ENCODE measurements at regions not wholly inside any gene's neighbourhood (a gene's known extent, or its start where the extent isn't known, plus 50 kb on each side); places are given as distances from the start of the nearest gene placed in this dataset.

DNA sequence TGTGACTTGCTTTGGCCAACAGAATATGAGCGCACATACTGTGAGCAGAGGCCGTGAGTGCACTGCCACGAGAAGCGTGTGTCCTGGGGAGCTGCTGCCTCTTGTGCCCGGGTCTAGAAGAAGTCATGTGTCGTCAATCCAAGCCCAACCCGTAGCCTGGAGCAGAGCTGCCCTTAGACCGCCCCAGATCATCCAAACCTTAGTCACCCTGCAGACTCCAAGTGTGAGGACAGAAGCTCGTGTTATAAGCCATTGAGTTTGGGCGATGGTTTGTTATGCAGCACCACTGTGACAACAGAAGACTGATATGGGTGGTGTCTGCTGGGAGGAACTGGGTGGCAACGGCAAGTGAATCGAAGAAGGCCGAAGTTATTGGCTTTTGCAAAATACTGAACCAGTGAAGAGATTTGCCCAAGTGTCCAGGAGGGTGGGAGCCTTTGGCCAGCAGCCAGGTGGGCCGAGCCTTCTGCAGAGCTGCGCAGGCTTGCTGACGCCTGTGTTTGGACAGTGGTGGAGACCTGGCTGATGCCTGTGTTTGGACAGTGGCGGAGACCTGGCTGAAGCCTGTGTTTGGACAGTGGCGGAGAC lies 101.3 kb upstream of the SULF2 start (continued):
- TF ChIP-seq ZNF607 (CRISPR knock-in tag; IDR thresholded peaks at IDR 0.05; ENCODE audit: borderline replicate concordance) (no peak), TEAD3 (CRISPR knock-in tag; optimal IDR thresholded peaks at IDR 0.05; ENCODE audit: borderline replicate concordance) (no peak), ZNF546 (CRISPR knock-in tag; conservative IDR thresholded peaks at IDR 0.05) (no peak), TBX2 (CRISPR knock-in tag; IDR thresholded peaks at IDR 0.05; ENCODE audit: borderline replicate concordance) (peak; percentile 22; the same call in 1 of the 2 replicates), RARG (CRISPR knock-in tag; IDR thresholded peaks at IDR 0.05; ENCODE audit: low read depth) (no peak), REPIN1 (CRISPR knock-in tag; IDR thresholded peaks at IDR 0.05; ENCODE audit: borderline replicate concordance, low read depth) (no peak), SIX4 (CRISPR knock-in tag; IDR thresholded peaks at IDR 0.05) (no peak), ZNF24 (IDR thresholded peaks at IDR 0.05) (no peak), PAX8 (CRISPR knock-in tag; IDR thresholded peaks at IDR 0.05; ENCODE audit: borderline replicate concordance) (no peak), KDM1A (CRISPR knock-in tag; IDR thresholded peaks at IDR 0.05) (no peak), MIER3 (CRISPR knock-in tag; IDR thresholded peaks at IDR 0.05; ENCODE audit: borderline replicate concordance) (no peak), MXD4 (CRISPR knock-in tag; IDR thresholded peaks at IDR 0.05) (no peak), ZNF556 (CRISPR knock-in tag; IDR thresholded peaks at IDR 0.05; ENCODE audit: borderline replicate concordance) (no peak), NFE2L1 (CRISPR knock-in tag; IDR thresholded peaks at IDR 0.05; ENCODE audit: borderline replicate concordance) (no peak), TBL1XR1 (IDR thresholded peaks at IDR 0.05; ENCODE audit: borderline replicate concordance, low read length, partially characterized antibody) (no peak), ATF7-NPFF (CRISPR knock-in tag; IDR thresholded peaks at IDR 0.05; ENCODE audit: low read depth) (peak; percentile 47; the same call in 1 of the 2 replicates), ZNF782 (CRISPR knock-in tag; IDR thresholded peaks at IDR 0.05; ENCODE audit: borderline replicate concordance) (no peak)
- TF ChIP-seq, protein P1, sequence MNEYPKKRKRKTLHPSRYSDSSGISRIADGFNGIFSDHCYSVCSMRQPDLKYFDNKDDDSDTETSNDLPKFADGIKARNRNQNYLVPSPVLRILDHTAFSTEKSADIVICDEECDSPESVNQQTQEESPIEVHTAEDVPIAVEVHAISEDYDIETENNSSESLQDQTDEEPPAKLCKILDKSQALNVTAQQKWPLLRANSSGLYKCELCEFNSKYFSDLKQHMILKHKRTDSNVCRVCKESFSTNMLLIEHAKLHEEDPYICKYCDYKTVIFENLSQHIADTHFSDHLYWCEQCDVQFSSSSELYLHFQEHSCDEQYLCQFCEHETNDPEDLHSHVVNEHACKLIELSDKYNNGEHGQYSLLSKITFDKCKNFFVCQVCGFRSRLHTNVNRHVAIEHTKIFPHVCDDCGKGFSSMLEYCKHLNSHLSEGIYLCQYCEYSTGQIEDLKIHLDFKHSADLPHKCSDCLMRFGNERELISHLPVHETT (CRISPR knock-in tag; conservative IDR thresholded peaks at IDR 0.05): no peak
- TF ChIP-seq, protein P2, sequence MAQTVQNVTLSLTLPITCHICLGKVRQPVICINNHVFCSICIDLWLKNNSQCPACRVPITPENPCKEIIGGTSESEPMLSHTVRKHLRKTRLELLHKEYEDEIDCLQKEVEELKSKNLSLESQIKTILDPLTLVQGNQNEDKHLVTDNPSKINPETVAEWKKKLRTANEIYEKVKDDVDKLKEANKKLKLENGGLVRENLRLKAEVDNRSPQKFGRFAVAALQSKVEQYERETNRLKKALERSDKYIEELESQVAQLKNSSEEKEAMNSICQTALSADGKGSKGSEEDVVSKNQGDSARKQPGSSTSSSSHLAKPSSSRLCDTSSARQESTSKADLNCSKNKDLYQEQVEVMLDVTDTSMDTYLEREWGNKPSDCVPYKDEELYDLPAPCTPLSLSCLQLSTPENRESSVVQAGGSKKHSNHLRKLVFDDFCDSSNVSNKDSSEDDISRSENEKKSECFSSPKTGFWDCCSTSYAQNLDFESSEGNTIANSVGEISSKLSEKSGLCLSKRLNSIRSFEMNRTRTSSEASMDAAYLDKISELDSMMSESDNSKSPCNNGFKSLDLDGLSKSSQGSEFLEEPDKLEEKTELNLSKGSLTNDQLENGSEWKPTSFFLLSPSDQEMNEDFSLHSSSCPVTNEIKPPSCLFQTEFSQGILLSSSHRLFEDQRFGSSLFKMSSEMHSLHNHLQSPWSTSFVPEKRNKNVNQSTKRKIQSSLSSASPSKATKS (CRISPR knock-in tag; IDR thresholded peaks at IDR 0.05): no peak
- TF ChIP-seq, protein P3, sequence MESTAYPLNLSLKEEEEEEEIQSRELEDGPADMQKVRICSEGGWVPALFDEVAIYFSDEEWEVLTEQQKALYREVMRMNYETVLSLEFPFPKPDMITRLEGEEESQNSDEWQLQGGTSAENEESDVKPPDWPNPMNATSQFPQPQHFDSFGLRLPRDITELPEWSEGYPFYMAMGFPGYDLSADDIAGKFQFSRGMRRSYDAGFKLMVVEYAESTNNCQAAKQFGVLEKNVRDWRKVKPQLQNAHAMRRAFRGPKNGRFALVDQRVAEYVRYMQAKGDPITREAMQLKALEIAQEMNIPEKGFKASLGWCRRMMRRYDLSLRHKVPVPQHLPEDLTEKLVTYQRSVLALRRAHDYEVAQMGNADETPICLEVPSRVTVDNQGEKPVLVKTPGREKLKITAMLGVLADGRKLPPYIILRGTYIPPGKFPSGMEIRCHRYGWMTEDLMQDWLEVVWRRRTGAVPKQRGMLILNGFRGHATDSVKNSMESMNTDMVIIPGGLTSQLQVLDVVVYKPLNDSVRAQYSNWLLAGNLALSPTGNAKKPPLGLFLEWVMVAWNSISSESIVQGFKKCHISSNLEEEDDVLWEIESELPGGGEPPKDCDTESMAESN (CRISPR knock-in tag; conservative IDR thresholded peaks at IDR 0.05): no peak
- TF ChIP-seq, protein P4, sequence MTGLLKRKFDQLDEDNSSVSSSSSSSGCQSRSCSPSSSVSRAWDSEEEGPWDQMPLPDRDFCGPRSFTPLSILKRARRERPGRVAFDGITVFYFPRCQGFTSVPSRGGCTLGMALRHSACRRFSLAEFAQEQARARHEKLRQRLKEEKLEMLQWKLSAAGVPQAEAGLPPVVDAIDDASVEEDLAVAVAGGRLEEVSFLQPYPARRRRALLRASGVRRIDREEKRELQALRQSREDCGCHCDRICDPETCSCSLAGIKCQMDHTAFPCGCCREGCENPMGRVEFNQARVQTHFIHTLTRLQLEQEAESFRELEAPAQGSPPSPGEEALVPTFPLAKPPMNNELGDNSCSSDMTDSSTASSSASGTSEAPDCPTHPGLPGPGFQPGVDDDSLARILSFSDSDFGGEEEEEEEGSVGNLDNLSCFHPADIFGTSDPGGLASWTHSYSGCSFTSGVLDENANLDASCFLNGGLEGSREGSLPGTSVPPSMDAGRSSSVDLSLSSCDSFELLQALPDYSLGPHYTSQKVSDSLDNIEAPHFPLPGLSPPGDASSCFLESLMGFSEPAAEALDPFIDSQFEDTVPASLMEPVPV (CRISPR knock-in tag; IDR thresholded peaks at IDR 0.05): no peak
- TF ChIP-seq, protein P5, sequence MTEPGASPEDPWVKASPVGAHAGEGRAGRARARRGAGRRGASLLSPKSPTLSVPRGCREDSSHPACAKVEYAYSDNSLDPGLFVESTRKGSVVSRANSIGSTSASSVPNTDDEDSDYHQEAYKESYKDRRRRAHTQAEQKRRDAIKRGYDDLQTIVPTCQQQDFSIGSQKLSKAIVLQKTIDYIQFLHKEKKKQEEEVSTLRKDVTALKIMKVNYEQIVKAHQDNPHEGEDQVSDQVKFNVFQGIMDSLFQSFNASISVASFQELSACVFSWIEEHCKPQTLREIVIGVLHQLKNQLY (CRISPR knock-in tag; IDR thresholded peaks at IDR 0.05): no peak
